ENCODE measurements at regions not wholly inside any gene's neighbourhood (a gene's known extent, or its start where the extent isn't known, plus 50 kb on each side); places are given as distances from the start of the nearest gene placed in this dataset.

GRCh38 chr2:123095219-123095835 lies 929.8 kb upstream of the CNTNAP5 start:
- WGBS, 2 donors: 65 to 74% methylated on average over 11 to 13 of the region's 13 CpGs
- TF ChIP-seq CTCF (IDR thresholded peaks at IDR 0.05) (no peak), POLR2A (IDR thresholded peaks at IDR 0.05) (no peak)

GRCh38 chr2:123098619-123099018 lies 926.5 kb upstream of the CNTNAP5 start:
- Histone ChIP-seq H3K27ac (no peak overlapping the region), H3K36me3 (no peaks in the 10 kb centered on the region), H3K27me3 (no peaks in the 10 kb centered on the region), H3K4me1 (no peaks in the 10 kb centered on the region), H3K4me3 (no peak overlapping the region), H3K9me3 (no peaks in the 10 kb centered on the region)
- TF ChIP-seq CTCF (IDR thresholded peaks at IDR 0.05): no peak
- no peak for TF ChIP-seq POLR2A (IDR thresholded peaks at IDR 0.05)
- DNase-seq: no peak
- intact Hi-C loops (cut with DNase I): no loop called here

More at GRCh38 chr2:123095219-123095835, 929.8 kb upstream of the CNTNAP5 start:
- H3K27me3 ChIP-seq: no peaks in the 10 kb centered on the region
- no peaks in the 10 kb centered on the region for H3K4me1 ChIP-seq
- no peak for DNase-seq
- H3K27ac ChIP-seq: no peak overlapping the region
- H3K4me3 ChIP-seq: no peak overlapping the region
- intact Hi-C loops (cut with DNase I): no loop called here
- H3K36me3 ChIP-seq: no peaks in the 10 kb centered on the region
- H3K9me3 ChIP-seq: no peaks in the 10 kb centered on the region

GRCh38 chr2:123101434-123101833 lies 923.7 kb upstream of the CNTNAP5 start:
- Histone ChIP-seq H3K4me1 (no peaks in the 10 kb centered on the region), H3K36me3 (no peaks in the 10 kb centered on the region), H3K27ac (no peak overlapping the region), H3K27me3 (no peaks in the 10 kb centered on the region), H3K9me3 (no peaks in the 10 kb centered on the region), H3K4me3 (no peak overlapping the region)
- 17 to 23% methylated on average over 2 of the region's 2 CpGs for WGBS, 2 donors
- TF ChIP-seq CTCF (IDR thresholded peaks at IDR 0.05) (no peak), POLR2A (IDR thresholded peaks at IDR 0.05) (no peak)
- intact Hi-C loops (cut with DNase I): no loop called here
- no peak for DNase-seq

- WGBS, 2 donors: 67 to 68% methylated on average over 2 of the region's 2 CpGs
- intact Hi-C loops (cut with DNase I): no loop called here
- DNase-seq: no peak
- Histone ChIP-seq H3K36me3 (no peaks in the 10 kb centered on the region), H3K9me3 (peaks cover 0 to 7% (median 0%) of the 10 kb centered on the region in 3 donors), H3K4me3 (no peak overlapping the region), H3K27me3 (no peaks in the 10 kb centered on the region), H3K4me1 (no peaks in the 10 kb centered on the region), H3K27ac (no peak overlapping the region)
- TF ChIP-seq CTCF (IDR thresholded peaks at IDR 0.05): no peak
- no peak for TF ChIP-seq POLR2A (IDR thresholded peaks at IDR 0.05)
Observed at GRCh38 chr2:123103902-123104301, 921.2 kb upstream of the CNTNAP5 start.

GRCh38 chr2:123116595-123116994 lies 908.5 kb upstream of the CNTNAP5 start:
- Histone ChIP-seq H3K4me1 (no peaks in the 10 kb centered on the region), H3K4me3 (no peak overlapping the region), H3K27ac (no peak overlapping the region), H3K36me3 (no peaks in the 10 kb centered on the region), H3K9me3 (peaks cover 0 to 5% (median 0%) of the 10 kb centered on the region in 3 donors), H3K27me3 (no peaks in the 10 kb centered on the region)
- no peak for DNase-seq
- intact Hi-C loops (cut with DNase I): no loop called here
- 66 to 70% methylated on average over 3 of the region's 3 CpGs for WGBS, 2 donors
- TF ChIP-seq POLR2A (IDR thresholded peaks at IDR 0.05) (no peak), CTCF (IDR thresholded peaks at IDR 0.05) (no peak)

Data from esophagus squamous epithelium (tissue), 5 donors.